Fibroblast of lung (primary cell): ENCODE measurements at regions not wholly inside any gene's neighbourhood (a gene's known extent, or its start where the extent isn't known, plus 50 kb on each side); places are given as distances from the start of the nearest gene placed in this dataset.

Source experiments
- EZH2 ChIP-seq: IDR thresholded peaks from 2 replicates; pipeline ENCODE4 v1.5.1; 2012; ENCODE audit warnings: low read length, control low read depth, mild to moderate bottlenecking; ENCODE audit errors: missing control alignments
- TF ChIP-seq, protein P1 (sequence below), 2 donors: IDR thresholded peaks in 1 of 2; conservative IDR thresholded peaks in 1 of 2; 1 replicate in 1 of 2; 2 replicates in 1 of 2; pipeline ENCODE4 v1.5.1; 2011 to 2012; ENCODE audit warnings: low read length in 2 of 2, control low read depth in 1 of 2, inconsistent platforms in 1 of 2, low read depth in 1 of 2, mild to moderate bottlenecking in 1 of 2

- TF ChIP-seq, protein P1, sequence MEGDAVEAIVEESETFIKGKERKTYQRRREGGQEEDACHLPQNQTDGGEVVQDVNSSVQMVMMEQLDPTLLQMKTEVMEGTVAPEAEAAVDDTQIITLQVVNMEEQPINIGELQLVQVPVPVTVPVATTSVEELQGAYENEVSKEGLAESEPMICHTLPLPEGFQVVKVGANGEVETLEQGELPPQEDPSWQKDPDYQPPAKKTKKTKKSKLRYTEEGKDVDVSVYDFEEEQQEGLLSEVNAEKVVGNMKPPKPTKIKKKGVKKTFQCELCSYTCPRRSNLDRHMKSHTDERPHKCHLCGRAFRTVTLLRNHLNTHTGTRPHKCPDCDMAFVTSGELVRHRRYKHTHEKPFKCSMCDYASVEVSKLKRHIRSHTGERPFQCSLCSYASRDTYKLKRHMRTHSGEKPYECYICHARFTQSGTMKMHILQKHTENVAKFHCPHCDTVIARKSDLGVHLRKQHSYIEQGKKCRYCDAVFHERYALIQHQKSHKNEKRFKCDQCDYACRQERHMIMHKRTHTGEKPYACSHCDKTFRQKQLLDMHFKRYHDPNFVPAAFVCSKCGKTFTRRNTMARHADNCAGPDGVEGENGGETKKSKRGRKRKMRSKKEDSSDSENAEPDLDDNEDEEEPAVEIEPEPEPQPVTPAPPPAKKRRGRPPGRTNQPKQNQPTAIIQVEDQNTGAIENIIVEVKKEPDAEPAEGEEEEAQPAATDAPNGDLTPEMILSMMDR (conservative IDR thresholded peaks at IDR 0.05 in 1 of 2, IDR thresholded peaks at IDR 0.05 in 1 of 2; ENCODE audit: low read depth in 1 of 2, low read length in 2 of 2) = no peak
- no peak for TF ChIP-seq EZH2
Observed at GRCh38 chr18:24630346-24630880, 170.0 kb downstream of the HRH4 start.
